Astrocyte (in vitro differentiated cells and primary cell): ENCODE measurements at regions not wholly inside any gene's neighbourhood (a gene's known extent, or its start where the extent isn't known, plus 50 kb on each side); places are given as distances from the start of the nearest gene placed in this dataset.

Source experiments
- EZH2 ChIP-seq: IDR thresholded peaks from 2 replicates; pipeline ENCODE4 v1.6.1; 2012; ENCODE audit warnings: mild to moderate bottlenecking, low read length, inconsistent platforms; ENCODE audit not compliant: insufficient read depth
- TF ChIP-seq, protein P1 (sequence below): IDR thresholded peaks from 2 replicates; pipeline ENCODE4 v1.5.1; 2011; ENCODE audit warnings: low read depth, mild to moderate bottlenecking, inconsistent platforms, low read length, moderate library complexity; ENCODE audit not compliant: insufficient read depth

DNA sequence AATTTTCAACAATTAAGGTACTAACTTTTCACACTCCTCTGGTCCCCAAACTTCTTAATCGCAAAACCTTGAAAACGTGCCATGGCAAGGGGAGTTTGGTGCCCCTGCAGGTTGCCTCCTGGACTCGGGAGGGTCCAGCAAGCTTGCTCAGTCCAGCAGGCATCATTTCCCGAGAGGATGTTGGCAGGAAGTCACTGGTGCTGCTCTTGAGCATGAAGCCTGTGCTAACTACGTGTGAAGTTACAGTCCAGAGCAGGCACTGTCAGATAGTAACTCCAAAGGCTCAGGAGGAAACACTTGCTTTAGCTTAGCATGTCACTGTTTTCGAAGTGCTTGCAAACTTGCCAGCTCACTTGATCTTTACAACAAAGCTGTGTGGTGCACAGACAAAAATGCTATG lies 215.4 kb downstream of the MYCN start:
- TF ChIP-seq EZH2 = no peak
- TF ChIP-seq, protein P1, sequence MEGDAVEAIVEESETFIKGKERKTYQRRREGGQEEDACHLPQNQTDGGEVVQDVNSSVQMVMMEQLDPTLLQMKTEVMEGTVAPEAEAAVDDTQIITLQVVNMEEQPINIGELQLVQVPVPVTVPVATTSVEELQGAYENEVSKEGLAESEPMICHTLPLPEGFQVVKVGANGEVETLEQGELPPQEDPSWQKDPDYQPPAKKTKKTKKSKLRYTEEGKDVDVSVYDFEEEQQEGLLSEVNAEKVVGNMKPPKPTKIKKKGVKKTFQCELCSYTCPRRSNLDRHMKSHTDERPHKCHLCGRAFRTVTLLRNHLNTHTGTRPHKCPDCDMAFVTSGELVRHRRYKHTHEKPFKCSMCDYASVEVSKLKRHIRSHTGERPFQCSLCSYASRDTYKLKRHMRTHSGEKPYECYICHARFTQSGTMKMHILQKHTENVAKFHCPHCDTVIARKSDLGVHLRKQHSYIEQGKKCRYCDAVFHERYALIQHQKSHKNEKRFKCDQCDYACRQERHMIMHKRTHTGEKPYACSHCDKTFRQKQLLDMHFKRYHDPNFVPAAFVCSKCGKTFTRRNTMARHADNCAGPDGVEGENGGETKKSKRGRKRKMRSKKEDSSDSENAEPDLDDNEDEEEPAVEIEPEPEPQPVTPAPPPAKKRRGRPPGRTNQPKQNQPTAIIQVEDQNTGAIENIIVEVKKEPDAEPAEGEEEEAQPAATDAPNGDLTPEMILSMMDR = no peak
